Aorta (tissue), 5 donors: ENCODE measurements at regions not wholly inside any gene's neighbourhood (a gene's known extent, or its start where the extent isn't known, plus 50 kb on each side); places are given as distances from the start of the nearest gene placed in this dataset.

ENCODE experiments used
- ATAC-seq: fragments of 200-7000 bp; cut with Tn5 transposase; one replicate; pipeline ENCODE4 v1.9.1; 2022; ENCODE audit warnings: moderate library complexity; ENCODE audit not compliant: low FRiP score
- DNase-seq, 2 donors: peaks; one replicate each; pipeline ENCODE4 v3.0.0-alpha.2; 2020
- H3K27ac ChIP-seq, 2 donors: one replicate each; pipeline ENCODE4 v1.5.1; 2013; ENCODE audit warnings: low read length in 2 of 2, mild to moderate bottlenecking in 2 of 2, moderate library complexity in 2 of 2, control low read depth in 1 of 2, inconsistent platforms in 1 of 2, low read depth in 1 of 2
- H3K27me3 ChIP-seq, 2 donors: one replicate each; pipeline ENCODE4 v1.6.1; 2013; ENCODE audit warnings: control low read depth in 1 of 2, low read length in 1 of 2, mild to moderate bottlenecking in 1 of 2, moderate library complexity in 1 of 2; ENCODE audit not compliant: insufficient read depth in 2 of 2, control insufficient read depth in 1 of 2
- H3K36me3 ChIP-seq, 2 donors: one replicate each; pipeline ENCODE4 v1.6.1; 2013; ENCODE audit warnings: control low read depth in 1 of 2, low read length in 1 of 2, mild to moderate bottlenecking in 1 of 2; ENCODE audit not compliant: insufficient read depth in 2 of 2, control insufficient read depth in 1 of 2
- H3K4me1 ChIP-seq, 2 donors: one replicate each; pipeline ENCODE4 v1.6.1; 2013; ENCODE audit warnings: low read length in 2 of 2, control low read depth in 1 of 2, mild to moderate bottlenecking in 1 of 2, moderate library complexity in 1 of 2; ENCODE audit not compliant: insufficient read depth in 2 of 2, control insufficient read depth in 1 of 2
- H3K4me3 ChIP-seq, 2 donors: one replicate each; pipeline ENCODE4 v1.5.1; 2013; ENCODE audit warnings: low read length in 2 of 2, control low read depth in 1 of 2, mild to moderate bottlenecking in 1 of 2
- H3K9me3 ChIP-seq: one replicate; pipeline ENCODE4 v1.6.1; 2013; ENCODE audit warnings: mild to moderate bottlenecking, low read length; ENCODE audit not compliant: control insufficient read depth
- WGBS, 2 donors: extraction: QIAGEN DNeasy Blood & Tissue Kit; methylation state at CpG; one replicate each; pipeline ENCODE4 v1.1.7; 2013; 5-methylcytosine and 5-hydroxymethylcytosine counted together
- intact Hi-C, 2 donors: fragments of 100-400 bp; cut with DNase I; formaldehyde crosslinking; loops; one replicate each; pipeline versions ENCODE4 v1.14.2 to v1.15.0; 2022
- donor health status: healthy with polysubstance abuse.
- donor health status: Bipolar disorder and iron deficiency.
- donor health status: DM: no; HTN: no; CAD: no.
- donor health status: DM: no; HTN: no; CAD: no.
- donor health status: DM: yes; HTN: yes; CAD: no.

- intact Hi-C loops: loop anchor here in 1 of 2 donors (5.0 kb wide), 1 partner anchor 50 kb away; no protein-coding TSS in a partner anchor
- H3K27ac ChIP-seq: no peak overlapping the region
- ATAC-seq: peak; percentile 45
These were observed 368.6 kb upstream of the MCTP2 start for GRCh38 chr15:93862791-93863190.

DNA sequence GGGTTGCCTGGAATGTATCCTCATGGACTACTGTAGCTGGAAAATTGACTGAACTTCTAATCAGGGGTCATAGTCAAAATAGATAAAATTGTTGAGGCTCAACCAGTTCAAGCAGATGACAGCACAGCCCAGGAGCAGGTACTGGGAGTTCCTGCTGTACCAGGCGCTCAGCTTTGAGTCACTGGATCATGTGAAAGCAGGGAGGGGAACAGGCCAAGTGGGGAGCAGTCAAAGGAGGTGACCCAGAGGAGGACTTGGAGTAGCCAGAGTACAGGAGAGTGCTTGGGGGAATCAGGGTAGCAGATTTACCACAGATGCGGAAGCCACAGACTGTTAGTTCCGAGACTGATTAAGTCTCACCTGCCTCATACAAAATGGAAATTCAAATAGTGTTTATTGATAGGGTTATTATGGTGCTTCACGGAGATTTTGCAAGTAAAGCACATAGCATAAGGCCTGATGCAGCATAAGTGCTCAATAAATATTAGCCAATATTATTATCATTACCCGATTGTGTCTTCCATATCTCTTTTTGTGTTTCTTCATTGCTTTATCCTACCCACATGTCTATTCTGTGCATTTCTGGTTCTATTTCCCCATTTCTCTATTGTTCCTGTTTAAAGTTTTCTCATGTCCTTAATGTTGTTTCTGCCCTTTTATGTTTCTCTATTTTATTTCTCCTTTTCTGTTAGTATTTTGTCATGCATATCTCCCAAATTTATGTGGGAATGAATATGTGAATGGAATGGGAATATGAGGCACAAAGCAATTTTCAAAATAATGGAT, 369.2 kb upstream of the MCTP2 start:
- ATAC-seq: no peak
- H3K27me3 ChIP-seq: no peaks in the 10 kb centered on the region
- intact Hi-C loops: loop anchor here in 1 of 2 donors (5.0 kb wide), 1 partner anchor 50 kb away; no protein-coding TSS in a partner anchor
- no peaks in the 10 kb centered on the region for H3K9me3 ChIP-seq
- H3K36me3 ChIP-seq: no peaks in the 10 kb centered on the region
- no peak overlapping the region for H3K27ac ChIP-seq
- no peaks in the 10 kb centered on the region for H3K4me1 ChIP-seq
- WGBS, 2 donors: 89 to 95% methylated on average over 5 of the region's 5 CpGs
- DNase-seq: peak in 1 of 2 donors; percentile 40
- H3K4me3 ChIP-seq: no peak overlapping the region

More at GRCh38 chr15:93862791-93863190, 368.6 kb upstream of the MCTP2 start:
- Histone ChIP-seq H3K4me3 (no peak overlapping the region), H3K36me3 (no peaks in the 10 kb centered on the region), H3K4me1 (no peaks in the 10 kb centered on the region), H3K27me3 (no peaks in the 10 kb centered on the region), H3K9me3 (no peaks in the 10 kb centered on the region)
- DNase-seq: peak in 1 of 2 donors; percentile 66
- 75% methylated on average over 7 of the region's 7 CpGs for WGBS, 2 donors

DNA sequence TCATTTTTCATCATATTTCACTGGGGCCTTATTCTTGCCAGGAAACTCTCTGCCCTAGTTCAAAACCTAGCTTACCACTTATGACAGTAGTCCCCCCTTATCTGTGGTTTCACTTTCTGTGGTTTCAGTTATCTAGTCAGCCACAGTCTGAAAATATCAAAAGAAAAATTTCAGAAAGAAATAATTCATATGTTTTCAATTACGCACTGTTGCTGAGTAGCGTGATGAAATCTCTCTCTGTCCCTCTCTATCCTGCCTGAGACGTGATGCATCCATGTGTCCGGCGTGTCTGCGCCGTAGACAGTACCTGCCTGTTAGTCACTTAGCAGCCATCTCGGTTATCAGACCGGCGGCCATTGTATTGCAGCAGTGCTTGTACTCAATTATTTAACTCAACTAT, 369.9 kb upstream of the MCTP2 start:
- no peaks in the 10 kb centered on the region for H3K36me3 ChIP-seq
- no peak overlapping the region for H3K27ac ChIP-seq
- no peak for DNase-seq
- WGBS, 2 donors: 91 to 92% methylated on average over 10 of the region's 10 CpGs
- no peaks in the 10 kb centered on the region for H3K9me3 ChIP-seq
- ATAC-seq: no peak
- intact Hi-C loops: loop anchor here in 1 of 2 donors (5.0 kb wide), 1 partner anchor 51 kb away; no protein-coding TSS in a partner anchor
- no peaks in the 10 kb centered on the region for H3K4me1 ChIP-seq
- H3K4me3 ChIP-seq: no peak overlapping the region
- no peaks in the 10 kb centered on the region for H3K27me3 ChIP-seq

DNA sequence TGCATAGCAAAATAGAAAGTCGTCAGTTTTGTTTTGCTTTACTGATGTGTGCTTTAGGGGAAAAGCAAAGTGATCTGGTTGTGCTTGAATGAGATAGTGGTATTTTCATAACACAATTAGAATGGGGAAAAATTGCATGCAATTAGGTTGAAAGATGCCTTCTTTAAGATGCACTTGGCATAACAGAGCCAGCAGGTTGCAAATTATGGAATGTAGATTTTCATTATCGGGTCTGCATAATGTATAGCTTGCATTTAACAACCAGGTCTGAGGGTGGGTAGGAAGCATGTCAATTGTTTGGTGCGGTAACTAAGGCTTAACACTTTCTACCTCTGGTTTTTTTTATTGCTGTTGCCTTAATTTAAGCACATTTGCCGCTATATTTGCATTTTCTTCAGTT, 370.7 kb upstream of the MCTP2 start:
- Histone ChIP-seq H3K4me3 (no peak overlapping the region), H3K27ac (no peak overlapping the region), H3K9me3 (no peaks in the 10 kb centered on the region), H3K4me1 (no peaks in the 10 kb centered on the region), H3K27me3 (no peaks in the 10 kb centered on the region), H3K36me3 (no peaks in the 10 kb centered on the region)
- intact Hi-C loops: loop anchor here in 1 of 2 donors (5.0 kb wide), 1 partner anchor 52 kb away; no protein-coding TSS in a partner anchor
- DNase-seq (no peak), ATAC-seq (no peak)
- WGBS, 2 donors: 73 to 74% methylated on average over 4 of the region's 4 CpGs

- no peaks in the 10 kb centered on the region for H3K36me3 ChIP-seq
- H3K4me1 ChIP-seq: no peaks in the 10 kb centered on the region
- no peak for DNase-seq
- intact Hi-C loops: no loop called here
- no peaks in the 10 kb centered on the region for H3K9me3 ChIP-seq
- H3K27ac ChIP-seq: no peak overlapping the region
- 78 to 93% methylated on average over 3 of the region's 3 CpGs for WGBS, 2 donors
- no peak overlapping the region for H3K4me3 ChIP-seq
- H3K27me3 ChIP-seq: no peaks in the 10 kb centered on the region
- ATAC-seq: no peak
These were observed 372.2 kb upstream of the MCTP2 start for GRCh38 chr15:93859176-93859575.

DNA sequence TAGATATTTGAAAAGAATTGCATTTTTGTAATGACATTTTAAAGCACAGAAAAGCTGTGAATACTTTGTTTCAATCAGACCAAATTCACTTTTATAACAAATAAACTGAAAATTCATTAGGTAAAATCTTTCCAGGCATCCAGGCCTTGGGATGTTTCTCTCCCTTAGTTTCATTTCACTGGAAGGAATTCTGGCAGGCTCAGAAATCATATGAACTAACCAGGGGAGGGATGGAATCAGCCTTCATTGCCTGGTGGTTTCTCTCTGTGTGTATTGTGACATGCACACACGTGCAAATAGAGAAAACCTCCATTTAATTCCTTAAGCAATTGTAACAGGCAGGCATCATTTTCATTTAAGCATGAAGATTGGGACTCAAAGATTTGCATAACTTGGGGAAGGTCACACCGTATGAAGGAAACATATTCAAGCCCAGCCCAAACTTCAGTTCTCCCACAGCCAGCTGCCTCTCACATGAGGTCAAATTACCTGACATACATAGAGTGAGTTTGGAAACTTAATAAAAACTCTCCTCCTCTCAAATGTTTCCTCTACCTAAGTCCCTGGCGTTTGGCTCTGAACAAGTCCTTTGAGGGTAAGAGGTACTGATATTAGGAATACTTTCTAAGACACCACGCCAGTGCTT, 376.1 kb upstream of the MCTP2 start:
- Histone ChIP-seq H3K9me3 (no peaks in the 10 kb centered on the region), H3K4me3 (no peak overlapping the region), H3K27ac (no peak overlapping the region), H3K36me3 (no peaks in the 10 kb centered on the region), H3K4me1 (no peaks in the 10 kb centered on the region), H3K27me3 (no peaks in the 10 kb centered on the region)
- intact Hi-C loops: no loop called here
- DNase-seq (no peak), ATAC-seq (no peak)
- 66 to 73% methylated on average over 4 of the region's 4 CpGs for WGBS, 2 donors

GRCh38 chr15:93854088-93854487, 377.3 kb upstream of the MCTP2 start:
- H3K4me1 ChIP-seq: no peaks in the 10 kb centered on the region
- intact Hi-C loops: no loop called here
- DNase-seq (no peak), ATAC-seq (no peak)
- H3K9me3 ChIP-seq: no peaks in the 10 kb centered on the region
- no peak overlapping the region for H3K4me3 ChIP-seq
- no peaks in the 10 kb centered on the region for H3K36me3 ChIP-seq
- no peak overlapping the region for H3K27ac ChIP-seq
- 93% methylated on average over 3 of the region's 3 CpGs for WGBS, 2 donors
- H3K27me3 ChIP-seq: no peaks in the 10 kb centered on the region

DNA sequence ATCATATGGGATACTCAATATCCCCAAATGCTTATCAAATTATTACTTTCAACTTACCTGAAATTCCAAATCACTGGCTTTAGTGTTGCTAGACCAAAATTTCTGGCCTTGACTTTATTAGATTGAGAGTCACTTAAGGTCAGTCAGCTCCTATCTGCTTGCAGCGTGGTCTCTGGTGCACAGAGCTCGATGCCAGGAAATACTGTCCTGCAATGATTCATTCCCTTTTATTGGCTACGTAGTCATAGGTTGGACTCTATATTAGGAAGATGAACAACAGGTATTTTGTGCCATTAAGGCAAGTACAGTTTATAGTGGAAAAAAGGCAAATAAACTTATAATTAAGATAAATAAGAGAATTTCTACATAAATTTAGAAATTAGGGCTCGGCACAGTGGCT, 378.6 kb upstream of the MCTP2 start:
- H3K9me3 ChIP-seq: no peaks in the 10 kb centered on the region
- no peak for ATAC-seq
- H3K36me3 ChIP-seq: no peaks in the 10 kb centered on the region
- H3K4me1 ChIP-seq: no peaks in the 10 kb centered on the region
- 74 to 79% methylated on average over 4 of the region's 4 CpGs for WGBS, 2 donors
- H3K4me3 ChIP-seq: no peak overlapping the region
- H3K27me3 ChIP-seq: no peaks in the 10 kb centered on the region
- no peak overlapping the region for H3K27ac ChIP-seq
- intact Hi-C loops: no loop called here
- DNase-seq: no peak

DNA sequence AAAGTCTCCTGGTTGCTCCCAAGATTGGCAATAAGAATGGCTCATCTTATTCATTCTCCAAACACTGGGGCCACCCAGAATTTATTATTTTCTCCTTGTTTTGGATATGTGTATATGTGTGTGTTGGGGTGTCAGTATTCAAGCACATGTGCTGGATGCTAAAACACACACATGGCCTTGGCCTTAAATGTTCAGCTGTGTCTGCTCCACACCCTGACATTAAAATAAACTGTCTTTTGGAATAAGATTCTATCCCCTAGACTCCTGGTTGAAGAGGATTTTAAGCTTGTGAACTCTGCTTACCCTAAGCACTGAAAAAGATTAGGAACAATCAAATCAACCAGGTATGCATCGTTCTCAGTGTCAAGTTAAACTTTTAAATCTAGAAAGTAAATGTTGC, 382.9 kb upstream of the MCTP2 start:
- Histone ChIP-seq H3K27me3 (no peaks in the 10 kb centered on the region), H3K4me1 (no peaks in the 10 kb centered on the region), H3K27ac (no peak overlapping the region), H3K9me3 (no peaks in the 10 kb centered on the region), H3K4me3 (no peak overlapping the region), H3K36me3 (no peaks in the 10 kb centered on the region)
- 75 to 82% methylated on average over 1 of the region's 1 CpG for WGBS, 2 donors
- ATAC-seq: no peak
- intact Hi-C loops: no loop called here
- DNase-seq: no peak
